A549 (cell line): ENCODE measurements at regions not wholly inside any gene's neighbourhood (a gene's known extent, or its start where the extent isn't known, plus 50 kb on each side); places are given as distances from the start of the nearest gene placed in this dataset.

Experiments used
- ATAC-seq, 2 experiments: fragments of 200-7000 bp in 1 of 2; fragments of >200 bp in 1 of 2; cut with Nextera tagmentation in 1 of 2; cut with Tn5 transposase in 1 of 2; 3 replicates each; pipeline versions ENCODE4 v1.8.0 to v1.9.1; 2018 to 2020; ENCODE audit warnings: mild to moderate bottlenecking in 1 of 2, moderate library complexity in 1 of 2
- CTCF ChIA-PET: fragments of 300-600 bp; sonication (Branson Sonifier 250); formaldehyde crosslinking; extraction: SDS; loops from one replicate; lab custom pipeline; 2021; ENCODE audit warnings: antibody characterized with exemption, inconsistent platforms; lab: Yijun Ruan, JAX
- POLR2A ChIA-PET: fragments of 350-600 bp; formaldehyde crosslinking; extraction: SDS; loops from one replicate; lab custom pipeline; 2021; ENCODE audit warnings: antibody characterized with exemption, inconsistent platforms; lab: Yijun Ruan, JAX
- DNase-seq, 2 experiments: peaks; one replicate each; pipeline versions ENCODE4 v3.0.0 to v3.0.0-alpha.2; 2011 to 2016; ENCODE audit warnings: low read depth in 1 of 2, low spot score in 1 of 2
- FAIRE-seq: peaks from 2 replicates; lab custom pipeline; 2011; peaks lifted over from hg19 to GRCh38; lab: Jason Lieb, UNC
- H3K27ac ChIP-seq, 2 experiments: fragments of >200 bp; sonication (Bioruptor Twin); formaldehyde crosslinking; 3 replicates each; pipeline ENCODE4 v1.5.1; 2016 to 2017
- H3K4me1 ChIP-seq: fragments of >200 bp; sonication (Bioruptor Twin); formaldehyde crosslinking; 3 replicates; pipeline ENCODE4 v1.6.1; 2016
- H3K4me2 ChIP-seq: fragments of >200 bp; sonication (Bioruptor Twin); formaldehyde crosslinking; 3 replicates; pipeline ENCODE4 v1.6.1; 2016
- H3K4me3 ChIP-seq: fragments of >200 bp; sonication (Bioruptor Twin); formaldehyde crosslinking; 3 replicates; pipeline ENCODE4 v1.5.1; 2016
- H3K9me3 ChIP-seq: fragments of >200 bp; sonication (Bioruptor Twin); formaldehyde crosslinking; 3 replicates; pipeline ENCODE4 v1.6.1; 2016
- CBX2 ChIP-seq: fragments of 200-600 bp; sonication (generic); IDR thresholded peaks from 2 replicates; pipeline ENCODE4 v1.6.1; 2016; ENCODE audit warnings: low read depth, mild to moderate bottlenecking, borderline replicate concordance
- E2F6 ChIP-seq: IDR thresholded peaks from 2 replicates; pipeline ENCODE4 v1.6.1; 2012; ENCODE audit warnings: low read depth, borderline replicate concordance
- EHMT2 ChIP-seq: fragments of 200-600 bp; sonication (generic); IDR thresholded peaks from 2 replicates; pipeline ENCODE4 v1.6.1; 2016; ENCODE audit warnings: antibody characterized with exemption, low read depth, mild to moderate bottlenecking, moderate library complexity
- EP300 ChIP-seq, 2 experiments: fragments of >200 bp; sonication (Bioruptor Twin); formaldehyde crosslinking; IDR thresholded peaks; 2 replicates in 1 of 2; 3 replicates in 1 of 2; pipeline ENCODE4 v1.6.1; 2016 to 2017
- ESRRA ChIP-seq: fragments of 150-350 bp; IDR thresholded peaks from 2 replicates; pipeline ENCODE4 v1.6.1; 2014; ENCODE audit warnings: mild to moderate bottlenecking, low read length, borderline replicate concordance
- FOSB ChIP-seq: fragments of 250-450 bp; sonication (Bioruptor Pico); IDR thresholded peaks from 2 replicates; pipeline ENCODE4 v1.5.0; 2020; ENCODE audit warnings: mild to moderate bottlenecking, moderate library complexity
- FOSL2 ChIP-seq, 2 experiments: fragments of 450-650 bp in 1 of 2; fragments of >200 bp in 1 of 2; sonication (Bioruptor Twin) in 1 of 2; formaldehyde crosslinking; IDR thresholded peaks; 2 replicates each; pipeline versions ENCODE4 v1.5.0 to v1.6.1; 2016 to 2020; ENCODE audit warnings: mild to moderate bottlenecking in 1 of 2, moderate library complexity in 1 of 2
- FOXS1 ChIP-seq: fragments of 250-450 bp; sonication (Bioruptor Pico); IDR thresholded peaks from 2 replicates; pipeline ENCODE4 v1.5.0; 2020; ENCODE audit warnings: mild to moderate bottlenecking, moderate library complexity
- HDAC2 ChIP-seq: fragments of 200-600 bp; sonication (generic); IDR thresholded peaks from 2 replicates; pipeline ENCODE4 v1.6.1; 2016
- HOXA7 ChIP-seq: fragments of 250-450 bp; sonication (Bioruptor Pico); IDR thresholded peaks from 2 replicates; pipeline ENCODE4 v1.5.0; 2020; ENCODE audit warnings: mild to moderate bottlenecking, moderate library complexity
- HOXB13 ChIP-seq: fragments of 250-450 bp; sonication (Bioruptor Pico); IDR thresholded peaks from 2 replicates; pipeline ENCODE4 v1.5.0; 2020; ENCODE audit warnings: low read depth, mild to moderate bottlenecking, moderate library complexity
- KDM1A ChIP-seq: fragments of 200-600 bp; sonication (generic); IDR thresholded peaks from 2 replicates; pipeline ENCODE4 v1.6.1; 2016; ENCODE audit warnings: low read depth, mild to moderate bottlenecking
- MAZ ChIP-seq: fragments of 150-350 bp; IDR thresholded peaks from 2 replicates; pipeline ENCODE4 v1.6.1; 2014; ENCODE audit warnings: antibody characterized with exemption, low read depth, low read length, borderline replicate concordance
- MYC ChIP-seq: IDR thresholded peaks from 2 replicates; pipeline ENCODE4 v1.6.1; 2012; ENCODE audit warnings: mild to moderate bottlenecking, inconsistent platforms, low read length, improper control_type of control experiment, borderline replicate concordance
- NR3C1 ChIP-seq: fragments of >200 bp; sonication (Bioruptor Twin); formaldehyde crosslinking; IDR thresholded peaks from 3 replicates; pipeline ENCODE4 v1.6.1; 2017
- PBX3 ChIP-seq: IDR thresholded peaks from 2 replicates; pipeline ENCODE4 v1.6.1; 2012
- PHF8 ChIP-seq: fragments of 200-600 bp; sonication (generic); IDR thresholded peaks from 2 replicates; pipeline ENCODE4 v1.6.1; 2016; ENCODE audit warnings: low read depth, mild to moderate bottlenecking, antibody characterized with exemption, moderate library complexity, borderline replicate concordance
- RCOR1 ChIP-seq: fragments of 150-350 bp; IDR thresholded peaks from 2 replicates; pipeline ENCODE4 v1.6.1; 2014; ENCODE audit warnings: antibody characterized with exemption, low read length, low read depth
- RFX5 ChIP-seq: fragments of 450-650 bp; IDR thresholded peaks from 2 replicates; pipeline ENCODE4 v1.7.1; 2014; ENCODE audit warnings: antibody characterized with exemption, mild to moderate bottlenecking, moderate library complexity
- RNF2 ChIP-seq: fragments of 200-600 bp; sonication (generic); IDR thresholded peaks from 2 replicates; pipeline ENCODE4 v1.6.1; 2016; ENCODE audit warnings: low read depth, mild to moderate bottlenecking, antibody characterized with exemption, moderate library complexity, borderline replicate concordance
- SREBF2 ChIP-seq: fragments of 450-650 bp; IDR thresholded peaks from 2 replicates; pipeline ENCODE4 v1.6.1; 2014; ENCODE audit warnings: mild to moderate bottlenecking, moderate library complexity
- TFCP2L1 ChIP-seq: fragments of 250-450 bp; sonication (Bioruptor Pico); IDR thresholded peaks from 2 replicates; pipeline ENCODE4 v1.5.0; 2021; ENCODE audit warnings: mild to moderate bottlenecking
- USF2 ChIP-seq: fragments of 450-650 bp; IDR thresholded peaks from 2 replicates; pipeline ENCODE4 v1.6.1; 2014; ENCODE audit warnings: antibody characterized with exemption
- ZC3H11A ChIP-seq: fragments of 450-650 bp; IDR thresholded peaks from 2 replicates; pipeline ENCODE4 v1.6.1; 2014; ENCODE audit warnings: antibody characterized with exemption, mild to moderate bottlenecking
- ZNF302 ChIP-seq: fragments of 250-450 bp; sonication (Bioruptor Pico); IDR thresholded peaks from 2 replicates; pipeline ENCODE4 v1.9.0; 2021; ENCODE audit warnings: inconsistent platforms, mild to moderate bottlenecking, moderate library complexity
- ZSCAN20 ChIP-seq: fragments of 250-450 bp; sonication (Bioruptor Pico); IDR thresholded peaks from 2 replicates; pipeline ENCODE4 v1.8.0; 2022; ENCODE audit warnings: mild to moderate bottlenecking, moderate library complexity
- WGBS: methylation state at CpG from one replicate; pipeline ENCODE4 v1.1.6; 2017; ENCODE audit errors: missing lambda C conversion rate; 5-methylcytosine and 5-hydroxymethylcytosine counted together

GRCh38 chr4:14236359-14236758, 608.8 kb upstream of the BOD1L1 start:
- H3K27ac ChIP-seq: no peak overlapping the region
- H3K4me1 ChIP-seq: no peaks in the 10 kb centered on the region
- FAIRE-seq (no peak), DNase-seq (no peak), ATAC-seq (no peak)
- ChIA-PET CTCF (no interaction called here), POLR2A (no interaction called here)
- H3K4me2 ChIP-seq: no peak overlapping the region
- peaks cover 5% of the 10 kb centered on the region; the same call in 1 of the 3 replicates for H3K9me3 ChIP-seq
- no peak overlapping the region for H3K4me3 ChIP-seq
- TF ChIP-seq NR3C1: no peak
- no peak for TF ChIP-seq KDM1A
- TF ChIP-seq MAZ: no peak
- TF ChIP-seq FOSL2 (IDR thresholded peaks at IDR 0.05): no peak
- TF ChIP-seq FOSL2 (CRISPR knock-in tag; IDR thresholded peaks at IDR 0.05): no peak
- TF ChIP-seq EP300 (IDR thresholded peaks at IDR 0.05): no peak
- no peak for TF ChIP-seq FOXS1 (CRISPR knock-in tag)
- no peak for TF ChIP-seq TFCP2L1 (CRISPR knock-in tag)
- TF ChIP-seq FOSB (CRISPR knock-in tag): no peak
- TF ChIP-seq CBX2: no peak
- no peak for TF ChIP-seq MYC
- no peak for TF ChIP-seq HOXA7 (CRISPR knock-in tag)
- WGBS: 57% methylated on average over 2 of the region's 2 CpGs

- POLR2A ChIA-PET: no interaction called here
- no peaks in the 10 kb centered on the region for H3K4me1 ChIP-seq
- FAIRE-seq (no peak), ATAC-seq (no peak), DNase-seq (no peak)
- no peak overlapping the region for H3K4me2 ChIP-seq
- no peak overlapping the region for H3K27ac ChIP-seq
- H3K4me3 ChIP-seq: no peak overlapping the region
- TF ChIP-seq RNF2 (no peak), ESRRA (no peak), PBX3 (no peak), PHF8 (no peak), USF2 (no peak), RCOR1 (no peak), ZNF302 (CRISPR knock-in tag) (no peak), SREBF2 (no peak), ZC3H11A (no peak), NR3C1 (no peak), RFX5 (no peak), FOXS1 (CRISPR knock-in tag) (no peak), HOXB13 (CRISPR knock-in tag) (no peak), ZSCAN20 (no peak), E2F6 (no peak), EHMT2 (no peak), HDAC2 (no peak)
- CTCF ChIA-PET: no interaction called here
- WGBS: 74% methylated on average over 2 of the region's 2 CpGs
- H3K9me3 ChIP-seq: peaks cover 5% of the 10 kb centered on the region; the same call in 1 of the 3 replicates
These were observed 610.4 kb upstream of the BOD1L1 start for GRCh38 chr4:14237911-14238310.
